SK-N-SH treated with all-trans-retinoic acid at 6 μM for 48 hours (cell line): ENCODE measurements at regions not wholly inside any gene's neighbourhood (a gene's known extent, or its start where the extent isn't known, plus 50 kb on each side); places are given as distances from the start of the nearest gene placed in this dataset.

ENCODE experiments used
- CSDC2 ChIP-seq: fragments of 250-450 bp; sonication (Bioruptor Pico); IDR thresholded peaks from 2 replicates; pipeline ENCODE4 v1.5.0; 2020; ENCODE audit warnings: mild to moderate bottlenecking, moderate library complexity
- PATZ1 ChIP-seq: fragments of 250-450 bp; sonication (Bioruptor Pico); IDR thresholded peaks from 2 replicates; pipeline ENCODE4 v1.8.0; 2020; ENCODE audit warnings: mild to moderate bottlenecking, moderate library complexity, borderline replicate concordance
- RARB ChIP-seq: fragments of 250-450 bp; sonication (Bioruptor Pico); IDR thresholded peaks from 2 replicates; pipeline ENCODE4 v1.8.0; 2021; ENCODE audit warnings: mild to moderate bottlenecking, moderate library complexity
- SNAI2 ChIP-seq: fragments of 250-450 bp; sonication (Bioruptor Pico); IDR thresholded peaks from 2 replicates; pipeline ENCODE4 v1.5.0; 2020; ENCODE audit warnings: mild to moderate bottlenecking, moderate library complexity
- ZC3H10 ChIP-seq: fragments of 250-450 bp; sonication (Bioruptor Pico); IDR thresholded peaks from 2 replicates; pipeline ENCODE4 v1.5.1; 2021; ENCODE audit warnings: mild to moderate bottlenecking, moderate library complexity
- ZFP3 ChIP-seq: fragments of 250-450 bp; sonication (Bioruptor Pico); IDR thresholded peaks from 2 replicates; pipeline ENCODE4 v1.5.0; 2020; ENCODE audit warnings: mild to moderate bottlenecking, moderate library complexity

GRCh38 chr16:54480429-54480828, 193.8 kb upstream of the IRX3 start:
- TF ChIP-seq CSDC2 (CRISPR knock-in tag) (no peak), PATZ1 (CRISPR knock-in tag) (no peak), SNAI2 (no peak), RARB (CRISPR knock-in tag) (no peak), ZFP3 (CRISPR knock-in tag) (no peak), ZC3H10 (CRISPR knock-in tag) (no peak)
